Spleen (tissue), 11 donors: ENCODE measurements at regions not wholly inside any gene's neighbourhood (a gene's known extent, or its start where the extent isn't known, plus 50 kb on each side); places are given as distances from the start of the nearest gene placed in this dataset.
"Not testable (repeated sequence)": the region's sequence is repeated elsewhere in the genome, so short reads cannot be mapped to it uniquely, and the experiment has no call there.

ENCODE experiments used
- DNase-seq: peaks from one replicate; pipeline ENCODE4 v3.0.0-alpha.2; 2020
- H3K27ac ChIP-seq, 8 donors: fragments of 200-600 bp; sonication (generic) in 7 of 8; 1 replicate in 4 of 8; 2 replicates in 4 of 8; pipeline versions ENCODE4 v1.5.0 to v1.8.0; 2016 to 2021; ENCODE audit warnings: inconsistent platforms in 4 of 8, mild to moderate bottlenecking in 4 of 8, moderate library complexity in 1 of 8
- H3K27me3 ChIP-seq, 7 donors: fragments of 200-600 bp; sonication (generic) in 6 of 7; replicated peaks in 1 of 7; 1 replicate in 4 of 7; 2 replicates in 3 of 7; pipeline versions ENCODE4 v1.5.0 to v1.8.0; 2016 to 2021; ENCODE audit warnings: inconsistent platforms in 3 of 7, mild to moderate bottlenecking in 1 of 7
- H3K36me3 ChIP-seq, 6 donors: fragments of 200-600 bp; sonication (generic) in 5 of 6; 1 replicate in 4 of 6; 2 replicates in 2 of 6; pipeline versions ENCODE4 v1.5.0 to v1.8.0; 2016 to 2021; ENCODE audit warnings: inconsistent platforms in 2 of 6
- H3K4me1 ChIP-seq, 6 donors: fragments of 200-600 bp; sonication (generic) in 5 of 6; 1 replicate in 3 of 6; 2 replicates in 3 of 6; pipeline versions ENCODE4 v1.5.0 to v1.8.0; 2016 to 2021; ENCODE audit warnings: inconsistent platforms in 3 of 6
- H3K4me3 ChIP-seq, 8 donors: fragments of 200-600 bp; sonication (generic) in 7 of 8; 1 replicate in 4 of 8; 2 replicates in 4 of 8; pipeline versions ENCODE4 v1.5.0 to v1.8.0; 2016 to 2021; ENCODE audit warnings: inconsistent platforms in 4 of 8, mild to moderate bottlenecking in 4 of 8, moderate library complexity in 2 of 8
- H3K9me3 ChIP-seq, 8 donors: fragments of 200-600 bp; sonication (generic) in 7 of 8; 1 replicate in 4 of 8; 2 replicates in 4 of 8; pipeline versions ENCODE4 v1.5.0 to v1.8.0; 2016 to 2021; ENCODE audit warnings: inconsistent platforms in 4 of 8
- POLR2A ChIP-seq, 3 donors: fragments of 450-650 bp; IDR thresholded peaks; one replicate each; pipeline ENCODE4 v1.5.1; 2017; ENCODE audit warnings: antibody characterized with exemption in 3 of 3, mild to moderate bottlenecking in 1 of 3
- POLR2AphosphoS5 ChIP-seq, 3 donors: sonication (generic); formaldehyde crosslinking; IDR thresholded peaks; one replicate each; pipeline ENCODE4 v1.5.1; 2017; ENCODE audit warnings: antibody characterized with exemption in 3 of 3
- whole genome bisulfite sequencing, 5 donors: extraction: QIAGEN DNeasy Blood & Tissue Kit in 3 of 5; methylation state at CpG; one replicate each; pipeline versions ENCODE4 v1.1.5 to v1.1.7; 2013 to 2018; 5-methylcytosine and 5-hydroxymethylcytosine counted together
- intact Hi-C: fragments of 100-400 bp; cut with DNase I; formaldehyde crosslinking; loops from one replicate; pipeline ENCODE4 v1.15.0; 2023; ENCODE audit warnings: low total_unique reads
- TF ChIP-seq, protein P1 (sequence below), 11 experiments: fragments of 200-600 bp in 7 of 11; fragments of 450-650 bp in 4 of 11; sonication (generic) in 4 of 11; IDR thresholded peaks in 8 of 11; conservative IDR thresholded peaks in 3 of 11; 1 replicate in 7 of 11; 2 replicates in 4 of 11; pipeline versions ENCODE4 v1.4.0 to v1.8.0; 2016 to 2021; ENCODE audit warnings: antibody characterized with exemption in 11 of 11, inconsistent platforms in 4 of 11, mild to moderate bottlenecking in 1 of 11
- donor health status: healthy with polysubstance abuse.
- donor health status: DM: no; HTN: no; CAD: no; lungs with moderate emphysema.
- donor health status: DM: no; HTN: no; CAD: no.
- donor health status: Bipolar disorder and iron deficiency.
- donor health status: healthy.
- donor health status: DM: no; HTN: no; CAD: no.
- donor health status: DM: yes; HTN: yes; CAD: no.

GRCh38 chr7:69211739-69212138, 386.5 kb upstream of the AUTS2 start:
- no peaks in the 10 kb centered on the region for H3K27me3 ChIP-seq
- TF ChIP-seq, protein P1, sequence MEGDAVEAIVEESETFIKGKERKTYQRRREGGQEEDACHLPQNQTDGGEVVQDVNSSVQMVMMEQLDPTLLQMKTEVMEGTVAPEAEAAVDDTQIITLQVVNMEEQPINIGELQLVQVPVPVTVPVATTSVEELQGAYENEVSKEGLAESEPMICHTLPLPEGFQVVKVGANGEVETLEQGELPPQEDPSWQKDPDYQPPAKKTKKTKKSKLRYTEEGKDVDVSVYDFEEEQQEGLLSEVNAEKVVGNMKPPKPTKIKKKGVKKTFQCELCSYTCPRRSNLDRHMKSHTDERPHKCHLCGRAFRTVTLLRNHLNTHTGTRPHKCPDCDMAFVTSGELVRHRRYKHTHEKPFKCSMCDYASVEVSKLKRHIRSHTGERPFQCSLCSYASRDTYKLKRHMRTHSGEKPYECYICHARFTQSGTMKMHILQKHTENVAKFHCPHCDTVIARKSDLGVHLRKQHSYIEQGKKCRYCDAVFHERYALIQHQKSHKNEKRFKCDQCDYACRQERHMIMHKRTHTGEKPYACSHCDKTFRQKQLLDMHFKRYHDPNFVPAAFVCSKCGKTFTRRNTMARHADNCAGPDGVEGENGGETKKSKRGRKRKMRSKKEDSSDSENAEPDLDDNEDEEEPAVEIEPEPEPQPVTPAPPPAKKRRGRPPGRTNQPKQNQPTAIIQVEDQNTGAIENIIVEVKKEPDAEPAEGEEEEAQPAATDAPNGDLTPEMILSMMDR (IDR thresholded peaks at IDR 0.05 in 8 of 11, conservative IDR thresholded peaks at IDR 0.05 in 3 of 11), result peak in 1 of 11 experiments; percentile 35
- TF ChIP-seq POLR2AphosphoS5 (IDR thresholded peaks at IDR 0.05), result no peak
- no peak overlapping the region for H3K4me3 ChIP-seq
- DNase-seq, result no peak
- H3K4me1 ChIP-seq, result peaks cover 0 to 3% (median 0%) of the 10 kb centered on the region in 6 donors
- WGBS, 5 donors, result 62 to 79% (median 68%) methylated on average over 6 of the region's 6 CpGs
- H3K9me3 ChIP-seq, result no peaks in the 10 kb centered on the region
- intact Hi-C loops, result no loop called here
- no peak overlapping the region for H3K27ac ChIP-seq
- no peaks in the 10 kb centered on the region for H3K36me3 ChIP-seq

DNA sequence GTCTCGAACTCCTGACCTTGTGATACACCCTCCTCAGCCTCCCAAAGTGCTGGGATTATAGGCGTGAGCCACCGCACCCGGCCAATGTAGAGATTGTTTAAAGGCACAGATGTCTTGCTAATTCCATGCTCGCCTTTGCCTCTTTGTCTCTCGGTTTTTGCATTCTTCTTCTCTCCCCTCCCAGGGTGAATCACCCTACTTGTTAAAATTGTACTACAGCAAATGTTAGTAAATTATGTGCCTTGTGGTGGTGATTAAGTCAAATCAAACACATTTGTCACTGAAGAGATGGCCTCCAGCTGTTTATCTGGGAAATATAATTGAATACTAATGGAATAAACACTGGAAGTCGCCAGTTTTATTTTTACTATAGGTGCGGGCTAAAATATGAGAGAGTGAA, 384.4 kb upstream of the AUTS2 start:
- Histone ChIP-seq H3K4me3 (no peak overlapping the region), H3K9me3 (no peaks in the 10 kb centered on the region), H3K27me3 (no peaks in the 10 kb centered on the region), H3K27ac (no peak overlapping the region), H3K4me1 (no peaks in the 10 kb centered on the region), H3K36me3 (no peaks in the 10 kb centered on the region)
- TF ChIP-seq POLR2A (IDR thresholded peaks at IDR 0.05) (no peak), POLR2AphosphoS5 (IDR thresholded peaks at IDR 0.05) (no peak)
- TF ChIP-seq, protein P1 (IDR thresholded peaks at IDR 0.05 in 8 of 11, conservative IDR thresholded peaks at IDR 0.05 in 3 of 11), result no peak
- WGBS, 5 donors, result 72 to 79% (median 76%) methylated on average over 8 of the region's 8 CpGs
- intact Hi-C loops, result no loop called here
- DNase-seq, result no peak

DNA sequence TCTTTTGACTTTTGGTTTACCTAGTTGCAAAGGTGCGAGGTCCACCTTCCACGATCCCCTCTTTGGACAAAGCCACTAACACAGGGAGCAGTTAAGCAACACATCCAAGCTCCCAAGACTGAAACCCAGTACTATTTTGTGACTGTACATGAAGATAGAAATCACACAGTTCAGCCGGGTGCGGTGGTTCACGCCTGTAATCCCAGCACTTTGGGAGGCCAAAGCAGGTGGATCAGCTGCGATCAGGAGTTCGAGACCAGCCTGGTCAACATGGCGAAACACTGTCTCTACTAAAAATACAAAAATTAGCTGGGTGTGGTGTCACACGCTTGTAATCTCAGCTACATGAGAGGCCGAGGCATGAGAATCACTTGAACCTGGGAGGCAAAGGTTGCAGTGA, 382.8 kb upstream of the AUTS2 start:
- WGBS, 5 donors, result 91 to 97% (median 94%) methylated on average over 10 of the region's 10 CpGs

GRCh38 chr7:69217516-69218350, 380.5 kb upstream of the AUTS2 start:
- Histone ChIP-seq H3K36me3 (no peaks in the 10 kb centered on the region), H3K27me3 (no peaks in the 10 kb centered on the region), H3K9me3 (no peaks in the 10 kb centered on the region), H3K27ac (no peak overlapping the region), H3K4me3 (no peak overlapping the region), H3K4me1 (no peaks in the 10 kb centered on the region)
- no peak for DNase-seq
- TF ChIP-seq POLR2A (IDR thresholded peaks at IDR 0.05) (no peak), POLR2AphosphoS5 (IDR thresholded peaks at IDR 0.05) (no peak)
- 84 to 92% (median 86%) methylated on average over 18 of the region's 18 CpGs for WGBS, 5 donors
- intact Hi-C loops, result no loop called here

More for the DNA sequence above, 382.8 kb upstream of the AUTS2 start:
- H3K27ac ChIP-seq, H3K27me3 ChIP-seq, H3K4me3 ChIP-seq, DNase-seq, H3K9me3 ChIP-seq, H3K4me1 ChIP-seq, intact Hi-C loops, H3K36me3 ChIP-seq: not testable (repeated sequence)

GRCh38 chr7:69218576-69218975, 379.7 kb upstream of the AUTS2 start:
- Histone ChIP-seq H3K27ac (no peak overlapping the region), H3K36me3 (no peaks in the 10 kb centered on the region), H3K4me1 (no peaks in the 10 kb centered on the region), H3K9me3 (no peaks in the 10 kb centered on the region), H3K4me3 (no peak overlapping the region), H3K27me3 (no peaks in the 10 kb centered on the region)
- no peak for TF ChIP-seq POLR2AphosphoS5 (IDR thresholded peaks at IDR 0.05)
- TF ChIP-seq POLR2A (IDR thresholded peaks at IDR 0.05), result no peak
- TF ChIP-seq, protein P1 (IDR thresholded peaks at IDR 0.05 in 8 of 11, conservative IDR thresholded peaks at IDR 0.05 in 3 of 11), result no peak
- intact Hi-C loops, result no loop called here
- DNase-seq, result no peak
- WGBS, 5 donors, result 80 to 93% (median 87%) methylated on average over 4 of the region's 4 CpGs
